ENCODE measurements at regions not wholly inside any gene's neighbourhood (a gene's known extent, or its start where the extent isn't known, plus 50 kb on each side); places are given as distances from the start of the nearest gene placed in this dataset.

DNA sequence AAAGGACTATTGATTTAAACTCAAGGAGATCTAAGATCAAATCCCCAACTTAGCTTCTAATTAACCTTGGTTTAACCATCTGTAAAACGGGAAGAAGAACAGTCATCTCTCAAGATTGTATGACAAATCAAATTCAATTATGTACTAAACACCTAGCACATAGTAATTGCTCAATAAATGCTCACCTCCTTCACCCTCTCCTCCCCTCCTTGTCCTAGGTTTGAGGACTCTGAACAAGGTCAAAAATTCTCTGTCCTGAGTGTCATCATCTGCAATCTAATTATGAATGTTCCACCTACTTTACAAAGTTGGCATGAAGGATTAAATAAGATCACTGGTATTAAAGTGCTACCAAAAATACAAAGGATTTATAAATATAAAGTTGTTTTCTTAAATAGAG is 320.1 kb upstream of the PPARGC1A start:
- no peak for TF ChIP-seq CTCF (IDR thresholded peaks at IDR 0.05 in 4 of 5, conservative IDR thresholded peaks at IDR 0.05 in 1 of 5)
- TF ChIP-seq POLR2A (IDR thresholded peaks at IDR 0.05) = no peak
